ENCODE measurements at regions not wholly inside any gene's neighbourhood (a gene's known extent, or its start where the extent isn't known, plus 50 kb on each side); places are given as distances from the start of the nearest gene placed in this dataset.

- H3K9me3 ChIP-seq (ENCODE audit: control insufficient read depth in 1 of 2, insufficient read depth in 1 of 2, low read length in 2 of 2): no peaks in the 10 kb centered on the region
- H3K27ac Mint-ChIP-seq: no peak overlapping the region
- peaks cover 4% of the 10 kb centered on the region for H3K4me1 Mint-ChIP-seq (ENCODE audit: low read depth)
- ATAC-seq (ENCODE audit: poor library complexity) (no peak), DNase-seq (no peak)
- no peaks in the 10 kb centered on the region for H3K4me1 ChIP-seq (ENCODE audit: insufficient read depth, low read length)
- H3K27ac ChIP-seq (ENCODE audit: low read depth in 1 of 2, low read length in 2 of 2): no peak overlapping the region
- H3K4me3 ChIP-seq (ENCODE audit: low read length): no peak overlapping the region
- ChIA-PET CTCF (no interaction called here), POLR2A (no interaction called here)
- H3K27me3 Mint-ChIP-seq: no peaks in the 10 kb centered on the region
- H3K36me3 Mint-ChIP-seq (ENCODE audit: low read depth): no peaks in the 10 kb centered on the region
- no peak for TF ChIP-seq CTCF (IDR thresholded peaks at IDR 0.05)
- H3K36me3 ChIP-seq (ENCODE audit: insufficient read depth, low read length): no peaks in the 10 kb centered on the region
- no peak overlapping the region for H3K4me3 Mint-ChIP-seq
- no peaks in the 10 kb centered on the region for H3K27me3 ChIP-seq (ENCODE audit: control insufficient read depth in 1 of 2, insufficient read depth in 2 of 2, low read length in 2 of 2)
- intact Hi-C loops (cut with DNase I, micrococcal nuclease): no loop called here
- no peaks in the 10 kb centered on the region for H3K9me3 Mint-ChIP-seq
Observed at GRCh38 chr2:213225866-213226265, 58.4 kb upstream of the SPAG16 start.

GRCh38 chr2:213227458-213227857 lies 56.8 kb upstream of the SPAG16 start:
- H3K36me3 Mint-ChIP-seq (ENCODE audit: low read depth): no peaks in the 10 kb centered on the region
- TF ChIP-seq CTCF (IDR thresholded peaks at IDR 0.05): no peak
- H3K9me3 Mint-ChIP-seq: no peaks in the 10 kb centered on the region
- Histone ChIP-seq H3K4me1 (ENCODE audit: insufficient read depth, low read length) (no peaks in the 10 kb centered on the region), H3K27me3 (ENCODE audit: control insufficient read depth in 1 of 2, insufficient read depth in 2 of 2, low read length in 2 of 2) (no peaks in the 10 kb centered on the region), H3K4me3 (ENCODE audit: low read length) (no peak overlapping the region), H3K9me3 (ENCODE audit: control insufficient read depth in 1 of 2, insufficient read depth in 1 of 2, low read length in 2 of 2) (no peaks in the 10 kb centered on the region), H3K27ac (ENCODE audit: low read depth in 1 of 2, low read length in 2 of 2) (no peak overlapping the region), H3K36me3 (ENCODE audit: insufficient read depth, low read length) (no peaks in the 10 kb centered on the region)
- POLR2A ChIA-PET: no interaction called here
- H3K27me3 Mint-ChIP-seq: no peaks in the 10 kb centered on the region
- DNase-seq (no peak), ATAC-seq (ENCODE audit: poor library complexity) (no peak)
- CTCF ChIA-PET: no interaction called here
- no peak overlapping the region for H3K27ac Mint-ChIP-seq
- H3K4me3 Mint-ChIP-seq: no peak overlapping the region
- intact Hi-C loops (cut with DNase I, micrococcal nuclease): no loop called here
- peaks cover 4% of the 10 kb centered on the region for H3K4me1 Mint-ChIP-seq (ENCODE audit: low read depth)

GRCh38 chr2:213228638-213229037 lies 55.6 kb upstream of the SPAG16 start:
- intact Hi-C loops (cut with DNase I, micrococcal nuclease): no loop called here
- no peak overlapping the region for H3K27ac ChIP-seq (ENCODE audit: low read depth in 1 of 2, low read length in 2 of 2)
- no peak overlapping the region for H3K27ac Mint-ChIP-seq
- no peak overlapping the region for H3K4me3 Mint-ChIP-seq
- no peak for ATAC-seq (ENCODE audit: poor library complexity)
- no peaks in the 10 kb centered on the region for H3K36me3 ChIP-seq (ENCODE audit: insufficient read depth, low read length)
- ChIA-PET CTCF (no interaction called here), POLR2A (no interaction called here)
- DNase-seq: no peak
- no peaks in the 10 kb centered on the region for H3K27me3 ChIP-seq (ENCODE audit: control insufficient read depth in 1 of 2, insufficient read depth in 2 of 2, low read length in 2 of 2)
- no peaks in the 10 kb centered on the region for H3K36me3 Mint-ChIP-seq (ENCODE audit: low read depth)
- TF ChIP-seq CTCF (IDR thresholded peaks at IDR 0.05): no peak
- H3K4me3 ChIP-seq (ENCODE audit: low read length): no peak overlapping the region
- no peaks in the 10 kb centered on the region for H3K9me3 ChIP-seq (ENCODE audit: control insufficient read depth in 1 of 2, insufficient read depth in 1 of 2, low read length in 2 of 2)
- peaks cover 15% of the 10 kb centered on the region for H3K4me1 Mint-ChIP-seq (ENCODE audit: low read depth)
- peaks cover 3% of the 10 kb centered on the region for H3K4me1 ChIP-seq (ENCODE audit: insufficient read depth, low read length)
- no peaks in the 10 kb centered on the region for H3K9me3 Mint-ChIP-seq
- H3K27me3 Mint-ChIP-seq: no peaks in the 10 kb centered on the region

Data from CD4-positive, alpha-beta T cell (primary cell).